Peyer's patch (tissue), 4 donors: ENCODE measurements at regions not wholly inside any gene's neighbourhood (a gene's known extent, or its start where the extent isn't known, plus 50 kb on each side); places are given as distances from the start of the nearest gene placed in this dataset.

Experiments
- DNase-seq, 3 donors: peaks; one replicate each; pipeline ENCODE4 v3.0.0-alpha.2; 2017 to 2019
- H3K27ac ChIP-seq, 4 donors: fragments of 200-600 bp; sonication (generic); one replicate each; pipeline ENCODE4 v1.5.1; 2016 to 2019
- H3K27me3 ChIP-seq, 2 donors: fragments of 200-600 bp; sonication (generic); one replicate each; pipeline ENCODE4 v1.5.1; 2019
- H3K36me3 ChIP-seq, 3 donors: fragments of 200-600 bp; sonication (generic); one replicate each; pipeline ENCODE4 v1.5.1; 2016 to 2019
- H3K4me1 ChIP-seq, 4 donors: fragments of 200-600 bp; sonication (generic); one replicate each; pipeline ENCODE4 v1.5.1; 2016 to 2019
- H3K4me3 ChIP-seq, 4 donors: fragments of 200-600 bp; sonication (generic); 1 replicate in 3 of 4; 2 replicates in 1 of 4; pipeline ENCODE4 v1.5.1; 2016 to 2019; ENCODE audit warnings: mild to moderate bottlenecking in 1 of 4
- H3K9me3 ChIP-seq, 4 donors: fragments of 200-600 bp; sonication (generic); one replicate each; pipeline ENCODE4 v1.5.1; 2016 to 2019; ENCODE audit warnings: mild to moderate bottlenecking in 1 of 4
- CTCF ChIP-seq, 6 experiments: fragments of 450-650 bp in 4 of 6; fragments of 200-600 bp in 2 of 6; sonication (generic) in 1 of 6; IDR thresholded peaks; one replicate each; pipeline ENCODE4 v1.5.1; 2017 to 2019; ENCODE audit warnings: antibody characterized with exemption in 6 of 6, mild to moderate bottlenecking in 3 of 6, moderate library complexity in 1 of 6
- POLR2A ChIP-seq, 2 donors: fragments of 450-650 bp; IDR thresholded peaks; one replicate each; pipeline ENCODE4 v1.5.1; 2017; ENCODE audit warnings: antibody characterized with exemption in 2 of 2, mild to moderate bottlenecking in 2 of 2, moderate library complexity in 2 of 2

GRCh38 chr4:131509521-131509920 lies 1639.6 kb upstream of the PCDH10 start:
- DNase-seq = no peak
- no peaks in the 10 kb centered on the region for H3K9me3 ChIP-seq
- no peaks in the 10 kb centered on the region for H3K27me3 ChIP-seq
- no peaks in the 10 kb centered on the region for H3K36me3 ChIP-seq
- no peak for TF ChIP-seq CTCF (IDR thresholded peaks at IDR 0.05)
- no peak for TF ChIP-seq POLR2A (IDR thresholded peaks at IDR 0.05)
- no peak overlapping the region for H3K27ac ChIP-seq
- H3K4me3 ChIP-seq = no peak overlapping the region
- H3K4me1 ChIP-seq = no peaks in the 10 kb centered on the region

- Histone ChIP-seq H3K9me3 (no peaks in the 10 kb centered on the region), H3K36me3 (no peaks in the 10 kb centered on the region), H3K27me3 (no peaks in the 10 kb centered on the region), H3K27ac (no peak overlapping the region), H3K4me1 (no peaks in the 10 kb centered on the region), H3K4me3 (no peak overlapping the region)
- no peak for TF ChIP-seq CTCF (IDR thresholded peaks at IDR 0.05)
- no peak for TF ChIP-seq POLR2A (IDR thresholded peaks at IDR 0.05)
- no peak for DNase-seq
These were observed 1622.4 kb upstream of the PCDH10 start for GRCh38 chr4:131526686-131527085.

DNA sequence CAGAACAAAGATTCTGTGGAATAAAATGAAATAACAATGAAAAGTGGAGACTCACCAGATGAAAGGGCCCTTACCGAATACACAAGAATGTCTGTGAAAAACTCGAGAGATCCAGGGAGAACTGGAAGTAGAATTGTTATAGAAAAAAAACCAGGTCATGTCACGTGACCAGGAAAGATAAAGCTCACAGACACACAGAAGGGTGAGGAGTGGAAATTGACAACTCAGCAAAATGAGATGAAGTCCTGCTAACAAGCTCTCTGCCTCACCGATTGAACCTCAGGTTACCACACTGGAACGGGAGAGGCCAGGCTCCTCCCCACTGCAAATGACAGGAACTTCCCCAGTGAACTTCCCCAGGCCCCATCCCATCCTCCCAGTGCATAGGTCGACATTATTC lies 1618.0 kb upstream of the PCDH10 start:
- no peaks in the 10 kb centered on the region for H3K27me3 ChIP-seq
- H3K36me3 ChIP-seq = no peaks in the 10 kb centered on the region
- H3K9me3 ChIP-seq = no peaks in the 10 kb centered on the region
- TF ChIP-seq CTCF (IDR thresholded peaks at IDR 0.05) = no peak
- TF ChIP-seq POLR2A (IDR thresholded peaks at IDR 0.05) = no peak
- DNase-seq = no peak
- no peak overlapping the region for H3K4me3 ChIP-seq
- H3K4me1 ChIP-seq = no peaks in the 10 kb centered on the region
- no peak overlapping the region for H3K27ac ChIP-seq

DNA sequence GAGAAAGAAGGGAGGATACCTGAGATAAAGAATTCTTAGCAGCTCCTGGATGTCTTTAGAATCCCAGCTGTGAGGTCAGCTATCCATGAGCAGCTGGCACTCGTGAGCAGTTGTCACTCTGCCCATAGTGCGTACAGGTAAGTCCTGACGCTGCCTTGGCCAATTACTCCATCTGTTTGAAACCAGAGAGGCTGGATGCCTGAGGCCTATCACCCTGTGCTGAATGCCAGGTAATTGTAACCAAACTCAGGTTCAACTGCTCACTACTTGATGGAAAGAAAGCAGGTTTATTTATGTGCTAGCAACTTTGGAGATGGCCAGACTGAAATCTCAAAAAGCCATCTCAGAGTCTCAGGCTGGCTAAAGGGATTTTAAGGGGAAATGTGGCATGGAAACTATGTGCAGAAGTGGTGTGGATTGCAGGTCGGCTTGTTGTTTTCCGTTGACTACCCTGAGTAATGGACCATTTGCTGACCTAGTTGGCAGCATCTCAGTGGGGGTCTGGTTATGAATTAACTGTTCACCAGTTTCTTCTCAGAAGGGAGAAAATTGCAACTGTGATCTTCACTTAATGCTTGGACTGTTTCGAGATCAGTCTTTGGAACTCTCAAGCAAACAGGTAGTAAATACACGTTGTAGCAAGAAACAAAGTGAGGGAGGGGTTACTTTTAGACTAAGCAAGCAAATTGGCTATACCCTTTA lies 1614.0 kb upstream of the PCDH10 start:
- Histone ChIP-seq H3K4me1 (no peaks in the 10 kb centered on the region), H3K27ac (no peak overlapping the region), H3K27me3 (no peaks in the 10 kb centered on the region), H3K9me3 (no peaks in the 10 kb centered on the region), H3K36me3 (no peaks in the 10 kb centered on the region), H3K4me3 (no peak overlapping the region)
- no peak for DNase-seq
- no peak for TF ChIP-seq POLR2A (IDR thresholded peaks at IDR 0.05)
- no peak for TF ChIP-seq CTCF (IDR thresholded peaks at IDR 0.05)

GRCh38 chr4:131540256-131540655 lies 1608.8 kb upstream of the PCDH10 start:
- no peak for TF ChIP-seq CTCF (IDR thresholded peaks at IDR 0.05)
- Histone ChIP-seq H3K4me3 (no peak overlapping the region), H3K36me3 (no peaks in the 10 kb centered on the region), H3K27ac (no peak overlapping the region), H3K9me3 (no peaks in the 10 kb centered on the region), H3K27me3 (no peaks in the 10 kb centered on the region), H3K4me1 (no peaks in the 10 kb centered on the region)
- DNase-seq = no peak

DNA sequence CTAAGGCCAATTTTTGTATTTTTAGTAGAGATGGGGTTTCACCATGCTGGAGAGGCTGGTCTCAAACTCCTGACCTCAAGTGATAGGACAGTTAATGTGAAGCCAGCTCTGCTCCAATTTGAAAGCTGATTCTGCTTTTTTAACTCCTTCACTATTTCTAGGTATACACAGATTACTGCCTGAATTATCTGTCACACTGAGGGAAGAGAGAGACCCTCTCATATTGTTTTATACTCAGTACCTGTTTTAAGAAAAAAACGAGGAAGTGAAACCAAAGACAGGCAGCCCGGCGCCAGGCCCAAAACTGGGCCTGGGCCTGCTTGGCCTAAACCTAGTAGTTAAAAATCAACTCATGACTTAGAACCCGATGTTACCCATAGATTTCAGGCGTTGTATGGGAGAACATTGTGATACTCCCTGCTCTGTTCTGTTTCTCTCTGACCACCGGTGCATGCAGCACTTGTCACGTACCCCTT lies 1601.5 kb upstream of the PCDH10 start:
- no peaks in the 10 kb centered on the region for H3K36me3 ChIP-seq
- H3K4me1 ChIP-seq = no peaks in the 10 kb centered on the region
- DNase-seq = no peak
- no peaks in the 10 kb centered on the region for H3K9me3 ChIP-seq
- H3K4me3 ChIP-seq = no peak overlapping the region
- TF ChIP-seq CTCF (IDR thresholded peaks at IDR 0.05) (no peak), POLR2A (IDR thresholded peaks at IDR 0.05) (no peak)
- no peak overlapping the region for H3K27ac ChIP-seq
- no peaks in the 10 kb centered on the region for H3K27me3 ChIP-seq
